AG04450 (cell line): ENCODE measurements at regions not wholly inside any gene's neighbourhood (a gene's known extent, or its start where the extent isn't known, plus 50 kb on each side); places are given as distances from the start of the nearest gene placed in this dataset.
A peak's percentile ranks its signal among the peaks of the same experiment; 100 is the strongest.

ENCODE experiments used
- CTCF ChIA-PET: fragments of 300-600, 350-600 bp; formaldehyde crosslinking; extraction: SDS; loops from one replicate; lab custom pipeline; 2022; ENCODE audit warnings: antibody characterized with exemption, inconsistent platforms; lab: Charles Lee
- POLR2A ChIA-PET: fragments of 350-600 bp; formaldehyde crosslinking; extraction: SDS; loops from one replicate; lab custom pipeline; 2021; ENCODE audit warnings: antibody characterized with exemption, inconsistent platforms; lab: Yijun Ruan, JAX
- DNase-seq: peaks from one replicate; pipeline ENCODE4 v3.0.0-alpha.2; 2011; ENCODE audit warnings: low read depth, low spot score
- H3K27ac ChIP-seq: one replicate; pipeline ENCODE4 v1.5.1; 2012; ENCODE audit warnings: low read depth, low read length, control low read depth
- H3K27me3 ChIP-seq: one replicate; pipeline ENCODE4 v1.6.0; 2012; ENCODE audit warnings: low read length; ENCODE audit not compliant: control insufficient read depth, insufficient read depth
- H3K4me3 ChIP-seq: 2 replicates; pipeline ENCODE4 v1.5.1; 2011; ENCODE audit warnings: mild to moderate bottlenecking, low read depth, low read length, control low read depth
- H3K9me3 ChIP-seq: 2 replicates; pipeline ENCODE4 v1.5.1; 2012; ENCODE audit warnings: low read length; ENCODE audit not compliant: control insufficient read depth, insufficient read depth
- CTCF ChIP-seq: IDR thresholded peaks from 2 replicates; pipeline ENCODE4 v1.5.1; 2011; ENCODE audit warnings: low read depth, low read length, control low read depth, inconsistent platforms

- DNase-seq, result no peak
- CTCF ChIA-PET, result no interaction called here
- POLR2A ChIA-PET, result no interaction called here
Observed at GRCh38 chr17:27069842-27070508, 223.9 kb upstream of the WSB1 start.

GRCh38 chr17:27070836-27071235 is 223.1 kb upstream of the WSB1 start:
- DNase-seq, result no peak
- POLR2A ChIA-PET, result no interaction called here
- Histone ChIP-seq H3K27me3 (no peaks in the 10 kb centered on the region), H3K9me3 (peaks cover 10% of the 10 kb centered on the region; the same call in 1 of the 2 replicates), H3K27ac (peak overlapping the region; percentile 11), H3K4me3 (no peak overlapping the region)
- CTCF ChIA-PET, result no interaction called here
- no peak for TF ChIP-seq CTCF

More at GRCh38 chr17:27069842-27070508, 223.9 kb upstream of the WSB1 start:
- Histone ChIP-seq H3K9me3 (peaks cover 5% of the 10 kb centered on the region; the same call in 1 of the 2 replicates), H3K27me3 (no peaks in the 10 kb centered on the region), H3K27ac (no peak overlapping the region), H3K4me3 (no peak overlapping the region)
- no peak for TF ChIP-seq CTCF

GRCh38 chr17:27072885-27073284 is 221.0 kb upstream of the WSB1 start:
- H3K4me3 ChIP-seq, result no peak overlapping the region
- ChIA-PET POLR2A (no interaction called here), CTCF (no interaction called here)

GRCh38 chr17:27076814-27077213 is 217.1 kb upstream of the WSB1 start:
- Histone ChIP-seq H3K27me3 (no peaks in the 10 kb centered on the region), H3K27ac (no peak overlapping the region), H3K4me3 (no peak overlapping the region), H3K9me3 (peaks cover 10% of the 10 kb centered on the region; the same call in 1 of the 2 replicates)
- no peak for TF ChIP-seq CTCF
- ChIA-PET POLR2A (no interaction called here), CTCF (no interaction called here)
- DNase-seq, result no peak

More at GRCh38 chr17:27072885-27073284, 221.0 kb upstream of the WSB1 start:
- TF ChIP-seq CTCF, result no peak
- Histone ChIP-seq H3K27ac (no peak overlapping the region), H3K27me3 (no peaks in the 10 kb centered on the region), H3K9me3 (peaks cover 10% of the 10 kb centered on the region; the same call in 1 of the 2 replicates)
- no peak for DNase-seq

GRCh38 chr17:27078296-27078695 is 215.6 kb upstream of the WSB1 start:
- POLR2A ChIA-PET, result no interaction called here
- no peak for DNase-seq
- Histone ChIP-seq H3K27ac (no peak overlapping the region), H3K4me3 (no peak overlapping the region), H3K27me3 (no peaks in the 10 kb centered on the region), H3K9me3 (peaks cover 15% of the 10 kb centered on the region)
- CTCF ChIA-PET, result no interaction called here
- no peak for TF ChIP-seq CTCF
